Loucy (cell line): ENCODE measurements at regions not wholly inside any gene's neighbourhood (a gene's known extent, or its start where the extent isn't known, plus 50 kb on each side); places are given as distances from the start of the nearest gene placed in this dataset.

Source experiments
- EZH2phosphoT487 ChIP-seq: fragments of 200-600 bp; IDR thresholded peaks from 2 replicates; pipeline ENCODE4 v1.6.1; 2018; ENCODE audit warnings: antibody characterized with exemption, mild to moderate bottlenecking, moderate library complexity, borderline replicate concordance
- TF ChIP-seq, protein P1 (sequence below): fragments of 200-600 bp; sonication (generic); conservative IDR thresholded peaks from 2 replicates; pipeline ENCODE4 v1.5.1; 2014; ENCODE audit warnings: mild to moderate bottlenecking, antibody characterized with exemption, low read length

DNA sequence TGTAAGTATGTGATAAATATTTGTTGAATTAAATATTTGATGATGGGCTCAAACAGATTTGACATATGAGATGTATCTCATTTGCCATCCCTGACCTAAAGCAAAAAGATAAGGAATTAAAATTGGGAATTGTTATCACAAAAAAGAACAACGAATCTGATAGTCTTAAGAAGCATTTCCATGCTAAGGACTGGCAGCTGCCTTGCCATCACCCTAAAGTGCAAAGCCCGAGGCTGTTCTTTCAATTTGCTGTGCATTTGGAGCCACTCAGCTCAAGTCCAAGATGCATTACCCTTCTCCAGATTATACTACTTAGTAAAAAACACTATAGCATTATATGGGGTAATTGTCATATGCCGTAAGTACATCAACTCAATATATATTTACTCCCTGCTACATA lies 618.3 kb upstream of the CLINT1 start:
- TF ChIP-seq, protein P1, sequence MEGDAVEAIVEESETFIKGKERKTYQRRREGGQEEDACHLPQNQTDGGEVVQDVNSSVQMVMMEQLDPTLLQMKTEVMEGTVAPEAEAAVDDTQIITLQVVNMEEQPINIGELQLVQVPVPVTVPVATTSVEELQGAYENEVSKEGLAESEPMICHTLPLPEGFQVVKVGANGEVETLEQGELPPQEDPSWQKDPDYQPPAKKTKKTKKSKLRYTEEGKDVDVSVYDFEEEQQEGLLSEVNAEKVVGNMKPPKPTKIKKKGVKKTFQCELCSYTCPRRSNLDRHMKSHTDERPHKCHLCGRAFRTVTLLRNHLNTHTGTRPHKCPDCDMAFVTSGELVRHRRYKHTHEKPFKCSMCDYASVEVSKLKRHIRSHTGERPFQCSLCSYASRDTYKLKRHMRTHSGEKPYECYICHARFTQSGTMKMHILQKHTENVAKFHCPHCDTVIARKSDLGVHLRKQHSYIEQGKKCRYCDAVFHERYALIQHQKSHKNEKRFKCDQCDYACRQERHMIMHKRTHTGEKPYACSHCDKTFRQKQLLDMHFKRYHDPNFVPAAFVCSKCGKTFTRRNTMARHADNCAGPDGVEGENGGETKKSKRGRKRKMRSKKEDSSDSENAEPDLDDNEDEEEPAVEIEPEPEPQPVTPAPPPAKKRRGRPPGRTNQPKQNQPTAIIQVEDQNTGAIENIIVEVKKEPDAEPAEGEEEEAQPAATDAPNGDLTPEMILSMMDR: no peak
- no peak for TF ChIP-seq EZH2phosphoT487
